ENCODE measurements at regions not wholly inside any gene's neighbourhood (a gene's known extent, or its start where the extent isn't known, plus 50 kb on each side); places are given as distances from the start of the nearest gene placed in this dataset.
A peak's percentile ranks its signal among the peaks of the same experiment; 100 is the strongest.
"Not testable (repeated sequence)": the region's sequence is repeated elsewhere in the genome, so short reads cannot be mapped to it uniquely, and the experiment has no call there.

DNA sequence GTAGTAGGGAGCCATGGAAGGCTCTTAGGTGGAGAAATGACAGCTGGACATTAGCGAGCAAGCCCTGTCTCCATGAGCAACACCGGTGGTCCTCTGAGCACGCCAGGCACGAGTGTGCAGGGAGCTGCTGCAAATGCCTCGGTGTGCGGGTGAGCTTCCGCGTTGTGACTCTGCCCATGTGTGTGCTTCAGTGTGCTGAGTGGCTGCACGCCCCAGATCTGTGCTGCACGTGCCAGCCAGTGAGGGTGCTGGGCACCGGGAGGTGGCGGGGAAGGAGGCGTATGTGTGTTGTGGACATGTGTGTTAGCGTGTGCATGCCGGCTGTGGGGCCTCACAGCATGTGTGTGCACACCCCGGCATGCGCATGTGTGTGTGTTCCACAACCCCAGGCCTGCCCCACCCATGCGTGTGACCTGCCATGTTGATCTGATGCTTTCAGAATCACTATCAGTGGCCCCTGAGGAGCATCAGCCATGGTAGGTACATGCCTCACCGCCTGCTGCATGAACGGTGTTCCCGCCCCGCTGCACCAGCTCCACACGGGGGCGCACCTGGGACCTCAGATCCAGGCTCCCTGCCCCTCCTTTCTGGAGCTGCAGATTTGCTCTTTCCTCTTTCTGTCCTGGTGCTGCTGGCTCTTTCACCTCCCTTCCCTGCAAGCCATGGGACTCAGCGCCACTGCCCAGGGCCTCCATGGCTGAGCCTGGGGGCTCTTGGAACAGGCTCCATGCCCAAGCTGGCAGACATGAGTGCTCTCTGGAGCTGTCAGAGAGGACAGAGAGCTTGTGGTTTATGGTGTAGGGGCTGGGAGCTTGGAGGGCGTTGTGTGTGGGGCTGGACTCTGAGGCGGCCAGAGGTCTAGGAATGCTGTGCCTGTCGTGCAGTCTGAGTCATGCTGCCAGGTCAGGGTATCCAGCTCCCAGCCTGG is 169.4 kb downstream of the TBC1D2B start:
- DNase-seq (ENCODE audit: low read depth), result peak; percentile 31
- TF ChIP-seq, protein P1, sequence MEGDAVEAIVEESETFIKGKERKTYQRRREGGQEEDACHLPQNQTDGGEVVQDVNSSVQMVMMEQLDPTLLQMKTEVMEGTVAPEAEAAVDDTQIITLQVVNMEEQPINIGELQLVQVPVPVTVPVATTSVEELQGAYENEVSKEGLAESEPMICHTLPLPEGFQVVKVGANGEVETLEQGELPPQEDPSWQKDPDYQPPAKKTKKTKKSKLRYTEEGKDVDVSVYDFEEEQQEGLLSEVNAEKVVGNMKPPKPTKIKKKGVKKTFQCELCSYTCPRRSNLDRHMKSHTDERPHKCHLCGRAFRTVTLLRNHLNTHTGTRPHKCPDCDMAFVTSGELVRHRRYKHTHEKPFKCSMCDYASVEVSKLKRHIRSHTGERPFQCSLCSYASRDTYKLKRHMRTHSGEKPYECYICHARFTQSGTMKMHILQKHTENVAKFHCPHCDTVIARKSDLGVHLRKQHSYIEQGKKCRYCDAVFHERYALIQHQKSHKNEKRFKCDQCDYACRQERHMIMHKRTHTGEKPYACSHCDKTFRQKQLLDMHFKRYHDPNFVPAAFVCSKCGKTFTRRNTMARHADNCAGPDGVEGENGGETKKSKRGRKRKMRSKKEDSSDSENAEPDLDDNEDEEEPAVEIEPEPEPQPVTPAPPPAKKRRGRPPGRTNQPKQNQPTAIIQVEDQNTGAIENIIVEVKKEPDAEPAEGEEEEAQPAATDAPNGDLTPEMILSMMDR (conservative IDR thresholded peaks at IDR 0.05; ENCODE audit: low read depth, low read length), result peak; percentile 65
- no peak overlapping the region for H3K4me3 ChIP-seq (ENCODE audit: low read length)

DNA sequence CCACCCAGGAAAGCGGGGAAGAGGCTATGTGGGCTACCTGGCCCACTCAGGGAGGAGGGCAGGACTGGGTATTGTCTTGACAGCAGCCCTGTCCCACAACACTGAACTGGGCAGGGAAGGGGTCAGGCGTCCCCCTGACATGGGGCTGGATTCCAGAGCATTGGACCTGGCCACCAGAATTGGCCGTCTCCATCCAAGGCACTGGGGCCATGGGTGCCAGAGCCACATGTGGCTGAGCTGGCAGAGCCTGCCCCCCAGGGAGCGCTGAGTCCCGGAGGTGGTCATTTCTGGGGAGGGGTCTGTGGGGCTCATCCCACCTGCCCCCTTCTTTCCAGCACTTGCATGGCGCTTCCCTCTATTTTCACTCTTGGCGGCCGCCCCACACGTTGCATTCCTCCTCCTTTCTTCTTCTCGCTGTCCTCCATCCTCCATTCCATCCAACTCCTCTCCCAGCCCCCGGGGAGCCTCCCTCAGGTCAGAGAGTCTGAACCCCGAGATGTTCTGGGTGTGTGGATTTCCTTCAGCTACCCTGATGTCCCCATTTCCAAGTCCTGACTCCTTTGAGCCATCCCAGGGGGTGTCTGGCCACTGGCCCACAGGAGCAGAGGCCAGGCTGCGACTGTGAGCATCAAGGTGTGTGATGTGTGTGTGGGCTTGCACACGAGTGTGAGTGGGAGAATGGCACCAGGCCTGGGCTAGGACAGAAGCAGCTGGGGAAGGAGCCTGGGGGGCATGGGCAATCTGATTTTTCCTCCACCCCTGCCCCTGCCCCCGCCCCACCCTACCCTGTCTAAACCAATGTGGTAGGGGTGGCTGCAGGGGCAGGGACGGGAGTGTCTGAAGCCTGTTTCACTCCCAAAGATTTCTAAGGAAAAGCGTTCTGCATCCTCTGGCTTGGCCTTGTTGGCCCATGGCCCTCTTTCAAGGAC is 171.2 kb downstream of the TBC1D2B start:
- H3K4me3 ChIP-seq (ENCODE audit: low read length), result not testable (repeated sequence)

DNA sequence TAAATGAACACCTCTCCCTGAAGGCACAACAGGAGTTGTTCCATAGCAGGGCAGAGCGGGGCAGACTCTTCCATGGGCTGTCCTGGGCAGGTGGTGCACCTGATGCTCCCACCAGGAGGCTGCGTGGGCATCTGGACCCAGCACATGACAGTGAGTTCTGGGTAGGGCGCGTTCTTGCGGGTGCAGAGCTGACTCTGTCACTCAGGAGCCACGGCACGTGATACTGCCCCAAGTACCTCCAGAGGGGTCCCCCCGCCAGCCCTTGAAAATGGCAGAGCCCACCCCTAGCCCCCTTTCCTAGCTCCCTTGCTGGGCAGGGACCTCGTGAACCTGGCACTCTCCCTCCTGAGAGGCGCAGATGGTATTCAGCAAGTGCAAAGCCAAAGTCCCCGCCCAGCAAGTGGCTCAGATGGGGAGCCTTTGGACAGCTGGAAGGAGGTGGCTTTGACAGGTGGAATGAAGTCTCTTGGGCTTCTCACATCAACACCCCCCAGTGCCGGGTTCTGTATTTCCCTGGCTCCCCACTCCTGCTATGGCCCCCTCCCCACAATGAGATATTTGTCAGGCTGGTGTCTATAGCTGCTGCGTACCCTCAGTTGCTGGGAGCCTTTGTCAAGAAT is 172.1 kb downstream of the TBC1D2B start:
- TF ChIP-seq, protein P1 (conservative IDR thresholded peaks at IDR 0.05; ENCODE audit: low read depth, low read length), result no peak
- no peak overlapping the region for H3K4me3 ChIP-seq (ENCODE audit: low read length)
- no peak for DNase-seq (ENCODE audit: low read depth)

More for the DNA sequence above, 171.2 kb downstream of the TBC1D2B start:
- DNase-seq (ENCODE audit: low read depth), result not testable (repeated sequence)

DNA sequence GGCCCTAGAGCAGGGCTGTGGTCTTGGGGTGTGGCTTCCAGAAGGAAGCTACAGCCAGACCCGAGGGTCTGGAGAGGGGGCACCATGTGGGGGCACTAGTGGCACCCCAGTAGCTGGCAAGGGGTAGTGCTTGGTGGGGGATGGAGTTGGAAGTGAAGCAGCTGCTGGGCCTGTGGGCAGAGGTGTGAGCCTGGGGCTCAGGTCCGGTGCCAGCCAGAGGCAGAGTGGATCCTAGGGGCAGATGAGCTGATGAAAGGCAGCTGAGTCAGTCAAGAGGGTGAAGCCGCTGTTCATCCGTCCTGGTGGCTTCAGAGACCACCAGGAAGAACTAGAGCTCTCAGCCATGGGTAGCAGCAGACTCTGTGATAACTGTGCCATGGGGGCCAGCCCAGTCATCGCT is 172.6 kb downstream of the TBC1D2B start:
- no peak for DNase-seq (ENCODE audit: low read depth)
- no peak overlapping the region for H3K4me3 ChIP-seq (ENCODE audit: low read length)
- TF ChIP-seq, protein P1 (conservative IDR thresholded peaks at IDR 0.05; ENCODE audit: low read depth, low read length), result no peak

DNA sequence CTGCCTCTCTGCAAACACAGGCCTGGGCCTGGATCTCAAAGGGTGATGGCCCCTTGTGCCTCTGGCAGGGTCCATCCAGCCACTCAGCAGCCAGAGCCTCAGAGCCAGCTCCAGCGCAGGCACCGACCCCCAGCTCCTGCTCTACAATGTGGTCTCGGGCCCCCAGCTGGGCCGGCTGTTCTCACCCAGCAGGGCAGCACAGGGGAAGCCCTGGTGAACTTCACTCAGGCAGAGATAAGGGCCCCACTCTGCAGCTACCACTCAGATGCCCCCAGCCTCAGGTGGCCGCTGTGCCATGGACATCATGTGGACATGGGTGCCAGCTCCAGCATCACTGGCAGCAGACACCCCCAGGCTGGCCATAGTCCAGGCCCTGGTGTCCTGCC is 173.1 kb downstream of the TBC1D2B start:
- DNase-seq (ENCODE audit: low read depth), result no peak
- H3K4me3 ChIP-seq (ENCODE audit: low read length), result no peak overlapping the region
- TF ChIP-seq, protein P1 (conservative IDR thresholded peaks at IDR 0.05; ENCODE audit: low read depth, low read length), result no peak

DNA sequence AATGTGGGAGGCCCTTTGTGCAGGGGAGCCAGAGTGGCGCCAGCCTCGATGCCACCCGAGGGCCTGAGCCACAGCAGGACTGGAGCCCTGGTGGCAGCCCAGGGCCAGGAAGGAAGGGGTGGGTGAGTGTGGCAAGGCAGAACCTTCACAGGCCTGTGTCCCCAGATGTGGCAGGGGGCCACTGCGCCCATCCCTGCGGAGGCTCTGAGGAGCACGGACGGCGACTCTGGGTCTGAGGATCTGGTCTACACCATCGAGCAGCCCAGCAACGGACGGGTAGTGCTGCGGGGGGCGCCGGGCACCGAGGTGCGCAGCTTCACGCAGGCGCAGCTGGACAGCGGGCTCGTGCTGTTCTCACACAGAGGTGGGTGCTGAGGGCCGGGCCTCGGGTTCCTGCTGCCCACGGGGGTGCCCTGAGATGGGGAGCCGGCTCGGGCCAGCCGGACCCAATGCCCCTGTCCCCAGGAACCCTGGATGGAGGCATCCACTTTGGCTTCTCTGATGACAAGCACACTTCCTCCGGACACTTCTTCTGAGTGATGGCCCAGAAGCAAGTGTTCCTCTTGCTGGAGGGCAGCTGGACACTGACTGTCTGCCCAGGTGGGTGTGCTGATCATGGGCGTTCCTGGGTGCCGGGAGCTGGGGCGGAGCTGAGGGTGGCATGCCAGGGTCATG is 173.6 kb downstream of the TBC1D2B start:
- H3K4me3 ChIP-seq (ENCODE audit: low read length); DNase-seq (ENCODE audit: low read depth): not testable (repeated sequence)

DNA sequence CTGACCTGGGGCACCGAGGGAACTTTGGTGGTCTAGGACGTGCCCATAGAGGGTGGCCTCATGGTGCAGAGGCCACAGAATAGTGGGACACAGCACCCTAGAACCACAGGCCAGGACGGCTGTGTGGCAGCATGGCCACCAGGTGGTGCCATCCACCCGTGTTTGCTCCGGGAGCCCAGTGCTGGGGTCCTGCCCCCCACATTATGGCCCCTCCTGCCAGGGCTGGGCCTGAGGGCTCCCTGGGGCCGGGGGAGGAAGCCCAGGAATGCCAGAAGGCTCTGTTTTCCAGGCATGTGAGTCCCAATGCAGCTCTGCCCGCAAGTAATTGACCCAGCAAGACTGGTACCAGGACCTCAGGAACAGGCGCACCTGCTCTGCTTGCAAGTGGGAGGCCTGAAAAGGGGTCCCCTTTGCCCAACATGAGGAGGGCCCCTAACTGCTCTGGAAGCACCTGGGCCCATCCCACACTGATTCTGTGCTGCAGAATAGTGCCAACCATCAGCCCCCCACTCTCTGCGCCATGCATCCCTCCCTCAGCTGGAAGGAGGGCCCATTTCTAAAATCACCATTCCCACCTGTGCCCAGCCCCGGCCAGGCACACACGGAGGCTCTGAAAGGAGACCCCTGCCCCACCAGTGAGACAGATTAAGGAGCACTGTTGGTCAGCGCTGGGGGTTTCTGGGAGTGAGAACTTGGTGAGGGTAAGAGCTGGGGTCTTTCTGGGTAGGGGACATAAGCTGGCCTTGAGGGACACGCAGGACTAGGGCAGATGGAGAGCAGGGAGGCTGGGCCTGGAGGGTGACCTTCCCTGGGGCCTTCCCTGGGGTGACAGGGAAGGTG is 174.4 kb downstream of the TBC1D2B start:
- H3K4me3 ChIP-seq (ENCODE audit: low read length); DNase-seq (ENCODE audit: low read depth): not testable (repeated sequence)
- TF ChIP-seq, protein P1 (conservative IDR thresholded peaks at IDR 0.05; ENCODE audit: low read depth, low read length), result peak; percentile 78

All from retinal pigment epithelial cell (primary cell).